GM19240 (cell line): ENCODE measurements at regions not wholly inside any gene's neighbourhood (a gene's known extent, or its start where the extent isn't known, plus 50 kb on each side); places are given as distances from the start of the nearest gene placed in this dataset.

Experiments used
- DNase-seq: peaks from one replicate; pipeline ENCODE4 v3.0.0; 2011; ENCODE audit warnings: low spot score; ENCODE audit not compliant: insufficient read length

GRCh38 chr13:99717959-99718674, 216.8 kb downstream of the TM9SF2 start:
- no peak for DNase-seq

- DNase-seq: no peak
These were observed 207.9 kb downstream of the TM9SF2 start for GRCh38 chr13:99709134-99709533.

GRCh38 chr13:99704390-99704789, 203.1 kb downstream of the TM9SF2 start:
- no peak for DNase-seq

- DNase-seq: no peak
These were observed 202.6 kb downstream of the TM9SF2 start for GRCh38 chr13:99703908-99704307.

GRCh38 chr13:99702687-99703319, 201.5 kb downstream of the TM9SF2 start:
- no peak for DNase-seq

- no peak for DNase-seq
These were observed 199.2 kb downstream of the TM9SF2 start for GRCh38 chr13:99700468-99700867.

- no peak for DNase-seq
These were observed 197.5 kb downstream of the TM9SF2 start for GRCh38 chr13:99698816-99699099.

- no peak for DNase-seq
These were observed 196.9 kb downstream of the TM9SF2 start for GRCh38 chr13:99698010-99698815.

- no peak for DNase-seq
These were observed 194.6 kb downstream of the TM9SF2 start for GRCh38 chr13:99695857-99696256.

GRCh38 chr13:99693852-99694611, 192.8 kb downstream of the TM9SF2 start:
- no peak for DNase-seq

GRCh38 chr13:99693351-99693750, 192.1 kb downstream of the TM9SF2 start:
- DNase-seq: no peak

- DNase-seq: no peak
These were observed 191.6 kb downstream of the TM9SF2 start for GRCh38 chr13:99692854-99693253.

GRCh38 chr13:99691552-99691951, 190.3 kb downstream of the TM9SF2 start:
- DNase-seq: no peak

GRCh38 chr13:99690426-99691174, 189.3 kb downstream of the TM9SF2 start:
- DNase-seq: no peak

- DNase-seq: no peak
These were observed 188.7 kb downstream of the TM9SF2 start for GRCh38 chr13:99689955-99690354.

- no peak for DNase-seq
These were observed 187.5 kb downstream of the TM9SF2 start for GRCh38 chr13:99688776-99689175.

- DNase-seq: no peak
These were observed 186.6 kb downstream of the TM9SF2 start for GRCh38 chr13:99687723-99688397.

GRCh38 chr13:99686944-99687411, 185.7 kb downstream of the TM9SF2 start:
- DNase-seq: no peak

GRCh38 chr13:99686157-99686572, 184.9 kb downstream of the TM9SF2 start:
- DNase-seq: no peak

- no peak for DNase-seq
These were observed 180.4 kb downstream of the TM9SF2 start for GRCh38 chr13:99681695-99682094.
